HCT116 (cell line): ENCODE measurements at regions not wholly inside any gene's neighbourhood (a gene's known extent, or its start where the extent isn't known, plus 50 kb on each side); places are given as distances from the start of the nearest gene placed in this dataset.

Source experiments
- ATAC-seq: fragments of 200-7000 bp; cut with Tn5 transposase; 2 replicates; pipeline ENCODE4 v1.9.1; 2020; ENCODE audit warnings: mild to moderate bottlenecking, moderate library complexity
- BruUV-seq: library from RNA; stranded (reverse); fragments of 400-500 nt; replicated peaks from 2 replicates; lab custom pipeline; 2021; lab: Mats Ljungman, UMichigan
- CTCF ChIA-PET: fragments of 300-600 bp; sonication (Branson Sonifier 250); formaldehyde crosslinking; loops from one replicate; lab custom pipeline; 2021; ENCODE audit warnings: antibody characterized with exemption; lab: Charles Lee
- POLR2A ChIA-PET: fragments of 300-600, 350-600 bp; sonication (Branson Sonifier 250); formaldehyde crosslinking; loops from one replicate; lab custom pipeline; 2021; ENCODE audit warnings: antibody characterized with exemption; lab: Charles Lee
- RAD21 ChIA-PET, 2 experiments: fragments of 300-600 bp; sonication (Branson Sonifier 250); formaldehyde crosslinking; loops; one replicate each; lab custom pipeline; 2023; ENCODE audit warnings: low total read pairs in 2 of 2; ENCODE audit not compliant: uncharacterized antibody in 2 of 2, unreplicated experiment in 2 of 2, low non-redundant PET in 1 of 2; lab: Charles Lee
- DNase-seq: peaks from one replicate; pipeline ENCODE4 v3.0.0-alpha.2; 2010; ENCODE audit warnings: low read depth, low spot score
- H2AFZ ChIP-seq: fragments of 200-600 bp; shearing (Covaris generic), sonication (generic); 2 replicates; pipeline ENCODE4 v1.6.1; 2017; ENCODE audit warnings: low read depth, mixed run types, mixed read lengths, antibody characterized with exemption, low read length; ENCODE audit not compliant: poor library complexity, severe bottlenecking
- H3K27ac ChIP-seq: 2 replicates; pipeline ENCODE4 v1.5.1; 2012; ENCODE audit warnings: low read depth, low read length
- H3K27me3 ChIP-seq: fragments of 200-600 bp; sonication (generic); 2 replicates; pipeline ENCODE4 v1.6.1; 2016; ENCODE audit warnings: mixed run types, low read length, mixed read lengths; ENCODE audit not compliant: insufficient read depth
- H3K36me3 ChIP-seq, 2 experiments: fragments of 200-500 bp in 1 of 2; fragments of 200-600 bp in 1 of 2; sonication (Bioruptor generic) in 1 of 2; sonication (generic) in 1 of 2; 2 replicates each; pipeline versions ENCODE4 v1.5.1 to v1.6.1; 2014 to 2016; ENCODE audit warnings: low read length in 2 of 2, inconsistent platforms in 1 of 2, mixed read lengths in 1 of 2, mixed run types in 1 of 2; ENCODE audit not compliant: insufficient read depth in 2 of 2, control insufficient read depth in 1 of 2
- H3K4me1 ChIP-seq, 2 experiments: fragments of 200-600 bp in 1 of 2; sonication (generic) in 1 of 2; 2 replicates each; pipeline versions ENCODE4 v1.5.1 to v1.6.1; 2012 to 2017; ENCODE audit warnings: low read length in 2 of 2, inconsistent platforms in 1 of 2, mild to moderate bottlenecking in 1 of 2, mixed read lengths in 1 of 2, mixed run types in 1 of 2, moderate library complexity in 1 of 2; ENCODE audit not compliant: insufficient read depth in 2 of 2, control insufficient read depth in 1 of 2
- H3K4me2 ChIP-seq: fragments of 200-600 bp; sonication (generic); 2 replicates; pipeline ENCODE4 v1.6.1; 2017; ENCODE audit warnings: mixed run types, low read length, mixed read lengths
- H3K4me3 ChIP-seq, 2 experiments: fragments of 200-600 bp in 1 of 2; sonication (generic) in 1 of 2; replicated peaks in 1 of 2; 2 replicates each; pipeline ENCODE4 v1.5.1; 2011 to 2016; ENCODE audit warnings: low read length in 2 of 2, control low read depth in 1 of 2, low read depth in 1 of 2, mild to moderate bottlenecking in 1 of 2, mixed read lengths in 1 of 2, mixed run types in 1 of 2
- H3K79me2 ChIP-seq: fragments of 200-600 bp; sonication (generic); 2 replicates; pipeline ENCODE4 v1.6.1; 2017; ENCODE audit warnings: mild to moderate bottlenecking, mixed run types, low read length, moderate library complexity, mixed read lengths; ENCODE audit not compliant: insufficient read depth
- H3K9ac ChIP-seq: fragments of 200-600 bp; sonication (generic); 2 replicates; pipeline ENCODE4 v1.6.1; 2016; ENCODE audit warnings: low read length, mixed read lengths
- H3K9me2 ChIP-seq: fragments of 200-600 bp; sonication (generic), shearing (Covaris generic); 2 replicates; pipeline ENCODE4 v1.6.1; 2017; ENCODE audit warnings: mixed run types, mild to moderate bottlenecking, moderate library complexity; ENCODE audit not compliant: insufficient read depth
- H3K9me3 ChIP-seq, 2 experiments: fragments of 200-500 bp in 1 of 2; fragments of 200-600 bp in 1 of 2; sonication (Bioruptor generic) in 1 of 2; sonication (generic) in 1 of 2; 2 replicates each; pipeline ENCODE4 v1.6.1; 2014 to 2017; ENCODE audit warnings: low read length in 2 of 2, mixed read lengths in 2 of 2, inconsistent platforms in 1 of 2, low read depth in 1 of 2, mild to moderate bottlenecking in 1 of 2, mixed run types in 1 of 2, moderate library complexity in 1 of 2; ENCODE audit not compliant: control insufficient read depth in 1 of 2, insufficient read depth in 1 of 2
- H4K20me1 ChIP-seq: fragments of 200-600 bp; sonication (generic), shearing (Covaris generic); 2 replicates; pipeline ENCODE4 v1.6.1; 2017; ENCODE audit warnings: mixed run types, mild to moderate bottlenecking, moderate library complexity; ENCODE audit not compliant: insufficient read depth
- CBX3 ChIP-seq: IDR thresholded peaks from 2 replicates; pipeline ENCODE4 v1.6.1; 2012; ENCODE audit warnings: low read depth
- CEBPB ChIP-seq: IDR thresholded peaks from 2 replicates; pipeline ENCODE4 v1.6.1; 2012; ENCODE audit warnings: low read depth
- EGR1 ChIP-seq: IDR thresholded peaks from 2 replicates; pipeline ENCODE4 v1.6.1; 2012; ENCODE audit warnings: low read depth
- ELF1 ChIP-seq: IDR thresholded peaks from 2 replicates; pipeline ENCODE4 v1.6.1; 2012; ENCODE audit warnings: low read depth, borderline replicate concordance
- EZH2 ChIP-seq: fragments of 200-600 bp; sonication (generic); IDR thresholded peaks from 2 replicates; pipeline ENCODE4 v1.6.1; 2017; ENCODE audit warnings: antibody characterized with exemption, mixed run types
- EZH2phosphoT487 ChIP-seq: fragments of 200-600 bp; IDR thresholded peaks from 2 replicates; pipeline ENCODE4 v1.6.1; 2018; ENCODE audit warnings: antibody characterized with exemption, borderline replicate concordance
- FOSL1 ChIP-seq: IDR thresholded peaks from 2 replicates; pipeline ENCODE4 v1.6.1; 2012; ENCODE audit warnings: low read depth
- JUND ChIP-seq: IDR thresholded peaks from 2 replicates; pipeline ENCODE4 v1.6.1; 2012
- POLR2A ChIP-seq: IDR thresholded peaks from 2 replicates; pipeline ENCODE4 v1.7.0; 2011; ENCODE audit warnings: borderline replicate concordance; ENCODE audit not compliant: insufficient read depth, insufficient read length; ENCODE audit errors: extremely low read depth
- SIN3A ChIP-seq: IDR thresholded peaks from 2 replicates; pipeline ENCODE4 v1.6.1; 2012; ENCODE audit warnings: low read depth
- SP1 ChIP-seq: IDR thresholded peaks from 2 replicates; pipeline ENCODE4 v1.6.1; 2012; ENCODE audit warnings: low read depth
- YY1 ChIP-seq: IDR thresholded peaks from 2 replicates; pipeline ENCODE4 v1.6.1; 2011; ENCODE audit warnings: low read length, low read depth, moderate library complexity, mild to moderate bottlenecking; ENCODE audit not compliant: insufficient replicate concordance; ENCODE audit errors: extremely low read depth
- ZNF274 ChIP-seq: fragments of 200-500 bp; sonication (Bioruptor generic); IDR thresholded peaks from 2 replicates; pipeline ENCODE4 v1.6.1; 2014; ENCODE audit warnings: mild to moderate bottlenecking, low read depth, low read length, inconsistent platforms
- intact Hi-C: fragments of 100-400 bp; cut with micrococcal nuclease; formaldehyde crosslinking; loops from 2 replicates; pipeline ENCODE4 v1.10.0; 2022
- TF ChIP-seq, protein P1 (sequence below), 3 experiments: fragments of 200-600 bp in 1 of 3; sonication (generic) in 1 of 3; IDR thresholded peaks in 2 of 3; conservative IDR thresholded peaks in 1 of 3; 2 replicates each; pipeline ENCODE4 v1.5.1; 2012 to 2017; ENCODE audit warnings: low read depth in 2 of 3, low read length in 2 of 3, antibody characterized with exemption in 1 of 3, borderline replicate concordance in 1 of 3, control low read depth in 1 of 3, mild to moderate bottlenecking in 1 of 3, mixed read lengths in 1 of 3, mixed run types in 1 of 3, moderate library complexity in 1 of 3; ENCODE audit not compliant: insufficient read depth in 1 of 3
- TF ChIP-seq, protein P2 (sequence below): IDR thresholded peaks from 2 replicates; pipeline ENCODE4 v1.6.1; 2011; ENCODE audit warnings: mild to moderate bottlenecking, low read length, moderate library complexity; ENCODE audit not compliant: insufficient replicate concordance; ENCODE audit errors: extremely low read depth
- TF ChIP-seq, protein P3 (sequence below): IDR thresholded peaks from 2 replicates; pipeline ENCODE4 v1.6.1; 2012
- TF ChIP-seq, protein P4 (sequence below): IDR thresholded peaks from 2 replicates; pipeline ENCODE4 v1.6.1; 2012
- TF ChIP-seq, protein P5 (sequence below): IDR thresholded peaks from 2 replicates; pipeline ENCODE4 v1.6.1; 2012; ENCODE audit warnings: low read depth

DNA sequence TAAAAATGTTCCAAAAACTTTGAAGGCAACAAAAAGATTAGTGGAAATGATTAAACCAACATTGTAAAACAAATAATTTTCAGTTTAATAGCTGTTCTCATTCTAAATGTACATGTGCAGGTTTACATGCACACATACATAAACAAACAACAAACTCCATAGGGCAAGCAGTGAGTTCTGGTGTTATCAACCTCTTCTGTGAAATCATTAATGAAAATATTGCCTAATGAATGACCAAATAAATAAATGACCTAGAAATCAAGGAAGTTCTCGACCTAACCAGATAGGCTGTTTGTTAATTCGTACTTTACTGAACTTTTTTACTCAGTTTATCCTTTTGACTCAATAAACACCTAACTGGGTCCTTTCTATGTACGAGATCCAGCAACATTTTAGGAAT is 165.5 kb upstream of the RORB start:
- H3K79me2 ChIP-seq, result no peaks in the 10 kb centered on the region
- ATAC-seq, result no peak
- DNase-seq, result no peak
- H3K36me3 ChIP-seq, result no peaks in the 10 kb centered on the region
- H3K4me2 ChIP-seq, result no peak overlapping the region
- ChIA-PET RAD21 (no interaction called here), POLR2A (no interaction called here), CTCF (no interaction called here)
- no TSS peak for BruUV-seq
- no peaks in the 10 kb centered on the region for H3K4me1 ChIP-seq
- H3K27me3 ChIP-seq, result no peaks in the 10 kb centered on the region
- no peak overlapping the region for H3K4me3 ChIP-seq
- H3K27ac ChIP-seq, result no peak overlapping the region
- TF ChIP-seq CBX3, result no peak
- TF ChIP-seq EZH2, result no peak
- TF ChIP-seq EGR1, result no peak
- no peak for TF ChIP-seq SIN3A
- TF ChIP-seq ELF1, result no peak
- TF ChIP-seq POLR2A, result no peak
- no peak for TF ChIP-seq SP1
- TF ChIP-seq, protein P1, sequence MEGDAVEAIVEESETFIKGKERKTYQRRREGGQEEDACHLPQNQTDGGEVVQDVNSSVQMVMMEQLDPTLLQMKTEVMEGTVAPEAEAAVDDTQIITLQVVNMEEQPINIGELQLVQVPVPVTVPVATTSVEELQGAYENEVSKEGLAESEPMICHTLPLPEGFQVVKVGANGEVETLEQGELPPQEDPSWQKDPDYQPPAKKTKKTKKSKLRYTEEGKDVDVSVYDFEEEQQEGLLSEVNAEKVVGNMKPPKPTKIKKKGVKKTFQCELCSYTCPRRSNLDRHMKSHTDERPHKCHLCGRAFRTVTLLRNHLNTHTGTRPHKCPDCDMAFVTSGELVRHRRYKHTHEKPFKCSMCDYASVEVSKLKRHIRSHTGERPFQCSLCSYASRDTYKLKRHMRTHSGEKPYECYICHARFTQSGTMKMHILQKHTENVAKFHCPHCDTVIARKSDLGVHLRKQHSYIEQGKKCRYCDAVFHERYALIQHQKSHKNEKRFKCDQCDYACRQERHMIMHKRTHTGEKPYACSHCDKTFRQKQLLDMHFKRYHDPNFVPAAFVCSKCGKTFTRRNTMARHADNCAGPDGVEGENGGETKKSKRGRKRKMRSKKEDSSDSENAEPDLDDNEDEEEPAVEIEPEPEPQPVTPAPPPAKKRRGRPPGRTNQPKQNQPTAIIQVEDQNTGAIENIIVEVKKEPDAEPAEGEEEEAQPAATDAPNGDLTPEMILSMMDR (IDR thresholded peaks at IDR 0.05 in 2 of 3, conservative IDR thresholded peaks at IDR 0.05 in 1 of 3; ENCODE audit: borderline replicate concordance in 1 of 3, insufficient read depth in 1 of 3, low read depth in 2 of 3, low read length in 2 of 3), result no peak
- no peak for TF ChIP-seq CEBPB
- TF ChIP-seq JUND, result no peak
- TF ChIP-seq YY1, result no peak
- TF ChIP-seq, protein P2, sequence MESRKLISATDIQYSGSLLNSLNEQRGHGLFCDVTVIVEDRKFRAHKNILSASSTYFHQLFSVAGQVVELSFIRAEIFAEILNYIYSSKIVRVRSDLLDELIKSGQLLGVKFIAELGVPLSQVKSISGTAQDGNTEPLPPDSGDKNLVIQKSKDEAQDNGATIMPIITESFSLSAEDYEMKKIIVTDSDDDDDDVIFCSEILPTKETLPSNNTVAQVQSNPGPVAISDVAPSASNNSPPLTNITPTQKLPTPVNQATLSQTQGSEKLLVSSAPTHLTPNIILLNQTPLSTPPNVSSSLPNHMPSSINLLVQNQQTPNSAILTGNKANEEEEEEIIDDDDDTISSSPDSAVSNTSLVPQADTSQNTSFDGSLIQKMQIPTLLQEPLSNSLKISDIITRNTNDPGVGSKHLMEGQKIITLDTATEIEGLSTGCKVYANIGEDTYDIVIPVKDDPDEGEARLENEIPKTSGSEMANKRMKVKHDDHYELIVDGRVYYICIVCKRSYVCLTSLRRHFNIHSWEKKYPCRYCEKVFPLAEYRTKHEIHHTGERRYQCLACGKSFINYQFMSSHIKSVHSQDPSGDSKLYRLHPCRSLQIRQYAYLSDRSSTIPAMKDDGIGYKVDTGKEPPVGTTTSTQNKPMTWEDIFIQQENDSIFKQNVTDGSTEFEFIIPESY, result no peak
- TF ChIP-seq, protein P3, sequence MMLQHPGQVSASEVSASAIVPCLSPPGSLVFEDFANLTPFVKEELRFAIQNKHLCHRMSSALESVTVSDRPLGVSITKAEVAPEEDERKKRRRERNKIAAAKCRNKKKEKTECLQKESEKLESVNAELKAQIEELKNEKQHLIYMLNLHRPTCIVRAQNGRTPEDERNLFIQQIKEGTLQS, result no peak
- TF ChIP-seq, protein P4, sequence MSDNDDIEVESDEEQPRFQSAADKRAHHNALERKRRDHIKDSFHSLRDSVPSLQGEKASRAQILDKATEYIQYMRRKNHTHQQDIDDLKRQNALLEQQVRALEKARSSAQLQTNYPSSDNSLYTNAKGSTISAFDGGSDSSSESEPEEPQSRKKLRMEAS, result no peak
- TF ChIP-seq EZH2phosphoT487, result no peak
- TF ChIP-seq, protein P5, sequence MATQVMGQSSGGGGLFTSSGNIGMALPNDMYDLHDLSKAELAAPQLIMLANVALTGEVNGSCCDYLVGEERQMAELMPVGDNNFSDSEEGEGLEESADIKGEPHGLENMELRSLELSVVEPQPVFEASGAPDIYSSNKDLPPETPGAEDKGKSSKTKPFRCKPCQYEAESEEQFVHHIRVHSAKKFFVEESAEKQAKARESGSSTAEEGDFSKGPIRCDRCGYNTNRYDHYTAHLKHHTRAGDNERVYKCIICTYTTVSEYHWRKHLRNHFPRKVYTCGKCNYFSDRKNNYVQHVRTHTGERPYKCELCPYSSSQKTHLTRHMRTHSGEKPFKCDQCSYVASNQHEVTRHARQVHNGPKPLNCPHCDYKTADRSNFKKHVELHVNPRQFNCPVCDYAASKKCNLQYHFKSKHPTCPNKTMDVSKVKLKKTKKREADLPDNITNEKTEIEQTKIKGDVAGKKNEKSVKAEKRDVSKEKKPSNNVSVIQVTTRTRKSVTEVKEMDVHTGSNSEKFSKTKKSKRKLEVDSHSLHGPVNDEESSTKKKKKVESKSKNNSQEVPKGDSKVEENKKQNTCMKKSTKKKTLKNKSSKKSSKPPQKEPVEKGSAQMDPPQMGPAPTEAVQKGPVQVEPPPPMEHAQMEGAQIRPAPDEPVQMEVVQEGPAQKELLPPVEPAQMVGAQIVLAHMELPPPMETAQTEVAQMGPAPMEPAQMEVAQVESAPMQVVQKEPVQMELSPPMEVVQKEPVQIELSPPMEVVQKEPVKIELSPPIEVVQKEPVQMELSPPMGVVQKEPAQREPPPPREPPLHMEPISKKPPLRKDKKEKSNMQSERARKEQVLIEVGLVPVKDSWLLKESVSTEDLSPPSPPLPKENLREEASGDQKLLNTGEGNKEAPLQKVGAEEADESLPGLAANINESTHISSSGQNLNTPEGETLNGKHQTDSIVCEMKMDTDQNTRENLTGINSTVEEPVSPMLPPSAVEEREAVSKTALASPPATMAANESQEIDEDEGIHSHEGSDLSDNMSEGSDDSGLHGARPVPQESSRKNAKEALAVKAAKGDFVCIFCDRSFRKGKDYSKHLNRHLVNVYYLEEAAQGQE, result no peak
- no peak for TF ChIP-seq FOSL1
- no peak for TF ChIP-seq ZNF274
- H4K20me1 ChIP-seq, result no peaks in the 10 kb centered on the region
- no peak overlapping the region for H3K9ac ChIP-seq
- no peak overlapping the region for H2AFZ ChIP-seq
- H3K9me2 ChIP-seq, result no peaks in the 10 kb centered on the region
- intact Hi-C loops, result no loop called here
- no peaks in the 10 kb centered on the region for H3K9me3 ChIP-seq
